CD4-positive, alpha-beta T cell (primary cell): ENCODE measurements at regions not wholly inside any gene's neighbourhood (a gene's known extent, or its start where the extent isn't known, plus 50 kb on each side); places are given as distances from the start of the nearest gene placed in this dataset.

Experiments used
- ATAC-seq: fragments of 200-7000 bp; cut with Tn5 transposase; one replicate; pipeline ENCODE4 v1.10.0; 2022; ENCODE audit warnings: mild to moderate bottlenecking; ENCODE audit not compliant: poor library complexity
- CTCF ChIA-PET: fragments of 350-600 bp; sonication (Branson Sonifier 250); formaldehyde crosslinking; loops from one replicate; lab custom pipeline; 2021; ENCODE audit warnings: antibody characterized with exemption, inconsistent platforms; lab: Charles Lee
- POLR2A ChIA-PET: fragments of 350-600 bp; sonication (Branson Sonifier 250); formaldehyde crosslinking; loops from one replicate; lab custom pipeline; 2021; ENCODE audit warnings: antibody characterized with exemption, inconsistent platforms; lab: Charles Lee
- DNase-seq, 14 experiments: peaks; one replicate each; pipeline ENCODE4 v3.0.0-alpha.2; 2013 to 2020; ENCODE audit warnings: mixed read lengths in 2 of 14
- H3K27ac ChIP-seq, 2 donors: one replicate each; pipeline versions ENCODE4 v1.5.1 to v1.7.0; 2013; ENCODE audit warnings: low read length in 2 of 2, low read depth in 1 of 2, mild to moderate bottlenecking in 1 of 2
- H3K27me3 ChIP-seq, 2 experiments: 1 replicate in 1 of 2; 2 replicates in 1 of 2; pipeline versions ENCODE4 v1.6.1 to v1.7.0; 2013; ENCODE audit warnings: low read length in 2 of 2, control low read depth in 1 of 2, mild to moderate bottlenecking in 1 of 2, moderate library complexity in 1 of 2; ENCODE audit not compliant: insufficient read depth in 2 of 2, control insufficient read depth in 1 of 2
- H3K36me3 ChIP-seq: one replicate; pipeline ENCODE4 v1.6.1; 2013; ENCODE audit warnings: low read length, control low read depth; ENCODE audit not compliant: insufficient read depth
- H3K4me1 ChIP-seq: one replicate; pipeline ENCODE4 v1.6.1; 2013; ENCODE audit warnings: low read length, control low read depth; ENCODE audit not compliant: insufficient read depth
- H3K4me3 ChIP-seq: one replicate; pipeline ENCODE4 v1.5.1; 2013; ENCODE audit warnings: mild to moderate bottlenecking, low read length, moderate library complexity
- H3K9me3 ChIP-seq, 2 experiments: 1 replicate in 1 of 2; 2 replicates in 1 of 2; pipeline versions ENCODE4 v1.6.1 to v1.7.0; 2013; ENCODE audit warnings: low read length in 2 of 2, mild to moderate bottlenecking in 2 of 2, control low read depth in 1 of 2, moderate library complexity in 1 of 2; ENCODE audit not compliant: control insufficient read depth in 1 of 2, insufficient read depth in 1 of 2
- H3K27ac Mint-ChIP-seq: one replicate; pipeline ENCODE4 v1.8.0; 2020; ENCODE audit warnings: mixed read lengths
- H3K27me3 Mint-ChIP-seq: one replicate; pipeline ENCODE4 v1.8.0; 2021; ENCODE audit warnings: mixed read lengths
- H3K36me3 Mint-ChIP-seq: one replicate; pipeline ENCODE4 v1.8.0; 2021; ENCODE audit warnings: low read depth, mixed read lengths
- H3K4me1 Mint-ChIP-seq: one replicate; pipeline ENCODE4 v1.8.0; 2021; ENCODE audit warnings: low read depth, mixed read lengths
- H3K4me3 Mint-ChIP-seq: one replicate; pipeline ENCODE4 v1.8.0; 2020; ENCODE audit warnings: mild to moderate bottlenecking, mixed read lengths
- H3K9me3 Mint-ChIP-seq: one replicate; pipeline ENCODE4 v1.8.0; 2020; ENCODE audit warnings: mixed read lengths
- intact Hi-C, 2 experiments: fragments of 100-400 bp; cut with DNase I in 1 of 2; cut with micrococcal nuclease in 1 of 2; formaldehyde crosslinking; loops; one replicate each; pipeline versions ENCODE4 v1.15.1 to v1.9.0; 2023 to 2025; cut with DNase I, micrococcal nuclease
- TF ChIP-seq, protein P1 (sequence below): fragments of 200-600 bp; IDR thresholded peaks from one replicate; pipeline ENCODE4 v1.8.0; 2022; ENCODE audit warnings: antibody characterized with exemption, mild to moderate bottlenecking

DNA sequence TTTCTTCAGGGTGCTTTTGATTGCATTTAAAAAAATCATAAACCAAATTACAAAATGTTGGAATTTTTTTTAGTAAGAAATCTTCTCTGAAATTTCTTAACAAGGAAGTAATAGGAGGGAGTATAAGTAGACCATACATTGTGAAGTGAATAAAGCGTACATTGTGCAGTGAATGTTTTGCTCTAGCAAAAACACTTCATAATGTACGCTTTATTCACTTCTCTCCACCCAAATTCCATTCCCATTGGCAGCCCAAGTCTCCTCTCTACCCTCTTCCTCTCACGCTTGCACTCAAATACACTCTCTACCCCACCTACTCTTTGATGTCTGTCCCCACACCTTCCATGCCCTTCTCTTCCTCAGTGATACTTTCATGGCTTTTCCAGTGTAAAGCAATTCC, 241.0 kb downstream of the PPP1R3A start:
- TF ChIP-seq, protein P1, sequence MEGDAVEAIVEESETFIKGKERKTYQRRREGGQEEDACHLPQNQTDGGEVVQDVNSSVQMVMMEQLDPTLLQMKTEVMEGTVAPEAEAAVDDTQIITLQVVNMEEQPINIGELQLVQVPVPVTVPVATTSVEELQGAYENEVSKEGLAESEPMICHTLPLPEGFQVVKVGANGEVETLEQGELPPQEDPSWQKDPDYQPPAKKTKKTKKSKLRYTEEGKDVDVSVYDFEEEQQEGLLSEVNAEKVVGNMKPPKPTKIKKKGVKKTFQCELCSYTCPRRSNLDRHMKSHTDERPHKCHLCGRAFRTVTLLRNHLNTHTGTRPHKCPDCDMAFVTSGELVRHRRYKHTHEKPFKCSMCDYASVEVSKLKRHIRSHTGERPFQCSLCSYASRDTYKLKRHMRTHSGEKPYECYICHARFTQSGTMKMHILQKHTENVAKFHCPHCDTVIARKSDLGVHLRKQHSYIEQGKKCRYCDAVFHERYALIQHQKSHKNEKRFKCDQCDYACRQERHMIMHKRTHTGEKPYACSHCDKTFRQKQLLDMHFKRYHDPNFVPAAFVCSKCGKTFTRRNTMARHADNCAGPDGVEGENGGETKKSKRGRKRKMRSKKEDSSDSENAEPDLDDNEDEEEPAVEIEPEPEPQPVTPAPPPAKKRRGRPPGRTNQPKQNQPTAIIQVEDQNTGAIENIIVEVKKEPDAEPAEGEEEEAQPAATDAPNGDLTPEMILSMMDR, result no peak
- intact Hi-C loops, result no loop called here
- Mint-ChIP-seq H3K9me3 (peaks cover 7% of the 10 kb centered on the region), H3K4me3 (no peak overlapping the region), H3K27ac (no peak overlapping the region), H3K36me3 (no peaks in the 10 kb centered on the region), H3K4me1 (no peaks in the 10 kb centered on the region), H3K27me3 (no peaks in the 10 kb centered on the region)
- ChIA-PET POLR2A (no interaction called here), CTCF (no interaction called here)
- DNase-seq (no peak), ATAC-seq (no peak)
- no peak overlapping the region for H3K27ac ChIP-seq
- H3K4me3 ChIP-seq, result no peak overlapping the region
- H3K4me1 ChIP-seq, result no peaks in the 10 kb centered on the region
- no peaks in the 10 kb centered on the region for H3K9me3 ChIP-seq
- H3K36me3 ChIP-seq, result no peaks in the 10 kb centered on the region
- H3K27me3 ChIP-seq, result no peaks in the 10 kb centered on the region

DNA sequence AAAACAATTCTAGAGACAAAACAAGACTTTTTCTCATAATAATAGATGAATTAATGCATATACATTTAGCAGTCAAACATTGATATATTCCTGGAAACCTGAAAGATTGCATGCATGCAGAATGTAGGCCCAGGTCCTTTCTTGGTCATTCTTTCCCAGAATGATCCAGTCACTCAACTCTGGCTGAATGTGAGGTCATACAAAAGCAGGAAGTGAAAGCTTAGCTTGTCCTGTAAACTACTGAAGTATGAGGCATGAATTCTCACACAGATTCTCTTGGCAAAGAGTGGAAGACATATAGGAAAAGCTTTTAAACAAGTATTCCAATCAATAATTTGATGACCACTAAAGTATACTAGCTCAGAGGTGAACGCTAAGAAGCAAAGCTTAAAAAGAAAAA, 253.9 kb downstream of the PPP1R3A start:
- Histone ChIP-seq H3K4me1 (no peaks in the 10 kb centered on the region), H3K27ac (no peak overlapping the region), H3K36me3 (no peaks in the 10 kb centered on the region), H3K9me3 (peaks cover 0 to 4% of the 10 kb centered on the region in 2 experiments), H3K4me3 (no peak overlapping the region), H3K27me3 (no peaks in the 10 kb centered on the region)
- H3K36me3 Mint-ChIP-seq, result no peaks in the 10 kb centered on the region
- no peak overlapping the region for H3K27ac Mint-ChIP-seq
- no peak for ATAC-seq
- H3K4me3 Mint-ChIP-seq, result no peak overlapping the region
- TF ChIP-seq, protein P1, result no peak
- H3K9me3 Mint-ChIP-seq, result peaks cover 5% of the 10 kb centered on the region
- no peaks in the 10 kb centered on the region for H3K27me3 Mint-ChIP-seq
- no peak for DNase-seq
- H3K4me1 Mint-ChIP-seq, result no peaks in the 10 kb centered on the region
- intact Hi-C loops, result no loop called here
- POLR2A ChIA-PET, result no interaction called here
- CTCF ChIA-PET, result no interaction called here

DNA sequence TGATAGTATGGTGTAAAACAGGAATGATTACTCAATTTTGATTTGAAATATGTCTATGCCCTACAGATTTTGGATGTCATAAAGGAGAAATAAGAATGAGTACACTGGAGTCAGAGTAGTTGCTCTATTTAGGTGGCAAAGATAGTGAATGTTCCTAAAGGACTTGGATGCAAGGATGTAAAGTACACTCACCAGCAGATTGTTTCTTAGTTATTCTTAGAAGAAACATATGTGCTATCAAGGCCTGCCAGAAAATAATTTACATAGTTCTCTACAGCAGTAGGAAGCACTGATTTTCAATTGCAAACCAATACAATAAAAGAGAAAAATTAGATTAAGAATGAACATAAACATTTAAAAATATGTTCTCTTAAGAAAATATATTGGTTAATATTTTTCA, 259.4 kb downstream of the PPP1R3A start:
- intact Hi-C loops, result no loop called here
- no peak overlapping the region for H3K4me3 Mint-ChIP-seq
- TF ChIP-seq, protein P1, result no peak
- Histone ChIP-seq H3K4me3 (no peak overlapping the region), H3K27me3 (no peaks in the 10 kb centered on the region), H3K9me3 (no peaks in the 10 kb centered on the region), H3K36me3 (no peaks in the 10 kb centered on the region), H3K4me1 (no peaks in the 10 kb centered on the region), H3K27ac (no peak overlapping the region)
- H3K36me3 Mint-ChIP-seq, result no peaks in the 10 kb centered on the region
- ChIA-PET POLR2A (no interaction called here), CTCF (no interaction called here)
- no peaks in the 10 kb centered on the region for H3K4me1 Mint-ChIP-seq
- DNase-seq (no peak), ATAC-seq (no peak)
- no peaks in the 10 kb centered on the region for H3K9me3 Mint-ChIP-seq
- H3K27ac Mint-ChIP-seq, result no peak overlapping the region
- H3K27me3 Mint-ChIP-seq, result no peaks in the 10 kb centered on the region
